HG02981 (cell line): ENCODE measurements at regions not wholly inside any gene's neighbourhood (a gene's known extent, or its start where the extent isn't known, plus 50 kb on each side); places are given as distances from the start of the nearest gene placed in this dataset.
"Not testable (repeated sequence)": the region's sequence is repeated elsewhere in the genome, so short reads cannot be mapped to it uniquely, and the experiment has no call there.

Source experiments
- ATAC-seq: cut with Tn5 transposase; IDR thresholded peaks from one replicate; pipeline ENCODE4 v1.9.1; 2021; ENCODE audit warnings: mild to moderate bottlenecking, moderate library complexity; ENCODE audit not compliant: unreplicated experiment

DNA sequence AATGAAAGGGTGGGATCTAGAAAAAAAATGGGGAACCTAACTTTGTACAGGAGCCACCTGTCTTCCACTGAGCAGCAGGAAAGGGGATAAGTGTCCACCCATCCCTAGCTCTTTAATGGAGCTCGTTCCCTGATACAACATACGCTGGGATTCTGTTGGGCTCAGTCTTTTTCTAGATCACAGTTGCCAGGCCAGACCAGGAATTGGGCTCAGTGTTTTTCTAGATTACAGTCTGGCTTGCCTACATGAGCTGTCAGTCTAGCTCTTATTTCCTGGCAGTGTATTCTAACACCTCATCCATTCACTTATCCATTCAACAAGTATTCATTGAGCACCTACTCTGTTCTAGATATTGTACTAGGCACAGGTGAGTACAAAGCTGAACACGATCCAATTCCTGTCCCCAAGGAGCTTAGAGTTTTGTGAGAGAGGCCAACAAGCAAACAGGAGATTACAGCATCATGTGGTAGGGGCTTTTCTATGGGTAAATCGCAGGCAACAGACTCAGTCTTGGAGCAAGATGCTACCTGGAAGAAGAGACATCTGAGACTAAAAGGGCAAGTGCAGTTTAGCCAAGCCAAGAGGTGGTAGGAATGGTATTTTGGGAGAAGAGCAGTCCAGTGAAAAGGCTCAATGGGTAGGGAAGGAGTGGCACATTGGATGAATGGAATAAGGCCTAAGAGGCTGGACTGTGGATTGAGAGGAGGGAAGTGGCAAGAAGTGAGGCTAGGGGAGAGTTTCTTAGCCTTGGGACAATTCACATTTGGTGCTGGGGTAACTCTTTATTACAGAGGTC, 138.0 kb upstream of the HS3ST2 start:
- no peak for ATAC-seq

DNA sequence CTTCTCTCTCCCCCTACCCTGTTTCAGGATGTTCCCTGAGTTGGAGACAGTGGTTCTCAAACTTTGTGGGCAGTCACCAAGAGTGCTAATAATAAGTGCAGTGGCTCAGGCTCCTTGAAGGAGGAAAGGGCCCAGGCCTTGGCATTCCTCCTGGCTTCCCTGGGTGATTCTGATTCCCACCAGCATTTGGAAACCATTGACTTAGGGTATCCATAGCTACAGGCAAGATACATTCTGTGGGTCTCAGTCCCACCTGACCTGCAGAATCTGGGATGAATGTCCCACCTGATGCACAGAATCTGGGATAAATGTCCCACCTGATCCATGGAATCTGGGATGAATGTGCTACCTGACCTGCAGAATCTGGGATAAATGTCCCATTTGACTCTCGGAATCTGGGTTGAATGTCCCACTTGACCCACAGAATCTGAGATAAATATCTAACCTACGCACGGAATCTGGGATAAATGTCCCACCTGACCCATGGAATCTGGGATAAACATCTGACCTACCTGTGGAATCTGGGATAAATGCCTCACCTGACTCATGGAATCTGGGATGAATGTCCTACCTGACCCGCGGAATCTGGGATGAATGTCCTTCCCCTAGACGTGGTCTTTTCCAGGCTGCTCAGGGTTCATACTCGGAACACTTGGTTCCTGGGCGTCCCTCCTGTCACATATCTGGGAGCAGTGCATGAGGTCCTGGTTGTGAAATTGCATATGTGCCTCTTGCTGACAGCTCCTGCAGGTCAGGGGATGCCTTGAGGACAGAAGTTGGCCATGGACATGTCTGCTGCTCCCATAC, 136.7 kb upstream of the HS3ST2 start:
- no peak for ATAC-seq

DNA sequence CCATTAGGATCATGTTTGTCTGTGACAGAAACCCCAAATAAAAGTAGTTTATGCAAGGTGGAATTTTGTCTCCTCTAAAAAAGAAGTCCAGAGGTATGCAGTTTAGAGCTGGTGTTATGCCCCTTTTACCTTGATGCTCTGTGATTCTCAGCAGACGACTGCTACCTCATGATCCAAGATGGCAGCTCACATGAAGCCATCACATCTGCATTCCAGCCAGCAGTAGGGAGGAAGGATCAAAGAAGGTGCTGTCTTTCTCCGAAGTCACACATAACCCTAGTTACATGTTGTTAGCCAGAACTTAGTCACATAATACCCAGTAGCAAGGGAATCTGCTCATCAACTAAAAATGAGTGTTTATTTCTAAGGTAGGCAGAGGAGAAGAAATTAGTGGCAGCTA, 135.7 kb upstream of the HS3ST2 start:
- no peak for ATAC-seq

DNA sequence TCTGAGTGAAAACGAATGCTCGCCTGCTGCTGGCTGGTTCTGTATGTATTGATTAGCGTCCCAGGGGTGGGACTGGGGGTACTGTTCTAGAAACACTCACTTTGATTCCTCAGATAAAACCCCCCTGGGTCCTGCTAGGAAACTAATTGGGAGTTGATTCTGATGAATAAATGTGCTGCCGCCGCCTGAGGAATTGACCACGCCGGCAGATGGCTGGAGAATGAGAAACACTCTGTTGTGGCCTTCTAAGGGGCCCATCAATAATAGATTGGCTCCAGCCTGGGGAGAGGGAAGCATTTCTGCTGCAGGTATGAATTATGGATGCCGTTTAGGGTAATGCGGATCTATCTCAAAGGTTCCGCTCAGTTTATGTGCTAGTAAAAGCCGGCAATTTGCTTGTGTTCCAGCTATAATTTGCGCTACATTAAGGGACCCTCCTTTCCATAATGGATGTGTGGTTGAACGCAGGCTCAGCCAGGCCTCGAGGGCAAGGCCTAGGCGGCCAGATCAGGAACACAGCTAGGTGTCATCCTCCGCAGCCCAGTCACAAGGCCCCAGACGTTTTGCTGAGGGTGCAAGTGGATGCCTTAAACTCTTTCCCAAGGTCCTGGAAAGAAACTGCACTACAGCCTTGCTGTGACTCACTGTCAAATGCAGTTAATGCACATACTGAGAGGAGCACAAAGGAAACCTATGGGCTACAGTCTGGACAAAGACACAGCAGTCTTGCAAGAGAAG, 132.2 kb upstream of the HS3ST2 start:
- no peak for ATAC-seq

DNA sequence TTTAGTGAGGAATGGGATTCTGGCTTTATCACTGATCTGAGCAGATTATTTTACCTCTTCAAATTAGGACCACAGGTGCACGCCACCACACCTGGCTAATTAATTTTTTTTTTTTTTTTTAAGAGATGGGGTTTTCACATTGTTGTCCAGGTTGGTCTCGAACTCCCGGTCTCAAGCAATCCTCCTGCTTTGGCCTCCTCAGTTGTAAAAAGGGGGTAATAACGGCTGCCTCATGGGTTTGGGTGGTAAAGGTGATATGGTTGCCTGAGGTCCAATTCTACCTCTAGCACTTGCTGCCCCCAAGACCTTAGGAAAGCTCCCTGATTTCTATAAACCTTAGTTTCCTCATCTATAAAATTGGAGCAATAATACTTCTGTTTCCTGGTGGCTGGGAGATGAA, 130.7 kb upstream of the HS3ST2 start:
- no peak for ATAC-seq

DNA sequence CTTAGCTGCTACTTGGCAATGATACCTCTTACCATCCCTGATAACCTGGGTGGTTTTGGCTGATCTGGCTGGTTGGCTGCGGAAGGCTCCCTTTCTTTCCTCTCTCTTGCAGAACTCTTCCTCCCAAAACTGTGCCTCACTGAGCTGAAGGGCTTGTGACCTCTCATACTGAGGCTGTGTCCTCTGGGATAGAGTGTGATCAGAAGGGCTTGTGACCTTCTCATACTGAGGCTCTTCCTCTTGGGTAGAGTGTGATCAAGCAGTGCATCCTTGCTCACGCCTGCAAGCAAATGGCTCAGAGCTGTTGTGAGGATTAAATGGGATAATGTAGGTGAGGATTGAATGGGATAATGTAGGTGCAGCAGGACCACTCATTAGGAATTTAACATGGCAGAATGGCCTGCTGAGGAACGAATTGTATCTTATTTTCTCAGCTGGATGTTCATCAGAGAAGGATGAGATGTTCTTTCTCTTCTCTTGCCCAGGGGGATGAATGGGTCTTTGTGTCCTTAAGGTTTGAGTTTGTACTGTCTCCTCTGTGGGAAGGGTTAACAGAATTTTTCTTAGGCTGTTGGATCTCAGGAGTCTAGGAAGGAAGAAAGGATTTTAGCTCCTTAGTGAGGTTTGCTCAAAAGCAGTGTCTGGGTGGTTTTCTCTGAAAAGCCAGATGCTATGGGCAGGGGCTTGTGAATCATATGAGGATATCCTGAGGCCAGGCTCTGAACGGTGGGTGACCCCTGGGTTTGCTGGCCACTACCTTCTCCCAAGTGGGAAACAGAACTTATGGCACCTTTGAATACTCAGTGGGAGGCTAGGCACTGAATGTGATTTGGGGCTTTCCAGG, 130.0 kb upstream of the HS3ST2 start:
- no peak for ATAC-seq

DNA sequence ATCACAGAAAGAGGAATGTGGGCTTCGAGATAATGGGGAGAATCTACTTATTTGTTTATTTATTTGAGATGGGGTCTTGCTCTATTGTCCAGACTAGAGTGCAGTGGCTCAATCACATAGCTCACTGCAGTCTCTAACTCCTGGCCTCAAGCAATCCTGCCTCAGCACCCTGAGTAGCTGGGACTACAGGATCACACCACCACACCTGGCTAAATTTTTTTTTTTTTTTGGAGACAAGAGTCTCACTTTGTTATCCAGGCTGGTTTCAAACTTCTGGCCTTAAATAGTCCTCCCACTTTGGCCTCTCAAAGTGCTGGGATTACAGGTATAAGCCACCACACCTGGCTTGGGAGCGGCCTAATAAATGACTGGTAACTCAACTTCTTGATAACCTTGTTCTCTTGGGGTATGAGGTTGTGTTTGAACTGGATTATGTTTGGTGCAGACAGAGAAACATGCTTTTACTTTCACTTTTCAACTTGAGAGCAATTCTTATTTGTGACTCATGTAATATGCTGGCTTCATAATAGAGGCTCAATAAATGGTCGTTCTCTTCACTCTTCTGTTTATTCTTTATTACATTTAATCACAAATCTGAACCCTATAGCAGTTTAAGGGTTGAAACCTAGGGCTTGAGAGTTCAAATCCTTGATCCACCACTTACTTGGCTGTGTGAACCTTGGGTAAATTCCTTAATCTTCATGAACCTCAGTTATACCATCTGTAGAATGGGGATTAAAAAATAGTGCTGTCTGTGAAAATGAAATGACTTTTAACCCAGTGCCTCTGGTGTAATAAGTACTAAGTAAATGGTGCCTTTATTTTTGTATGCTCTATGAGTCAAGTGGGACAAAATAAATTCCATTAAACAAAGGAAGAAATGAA, 129.1 kb upstream of the HS3ST2 start:
- no peak for ATAC-seq

DNA sequence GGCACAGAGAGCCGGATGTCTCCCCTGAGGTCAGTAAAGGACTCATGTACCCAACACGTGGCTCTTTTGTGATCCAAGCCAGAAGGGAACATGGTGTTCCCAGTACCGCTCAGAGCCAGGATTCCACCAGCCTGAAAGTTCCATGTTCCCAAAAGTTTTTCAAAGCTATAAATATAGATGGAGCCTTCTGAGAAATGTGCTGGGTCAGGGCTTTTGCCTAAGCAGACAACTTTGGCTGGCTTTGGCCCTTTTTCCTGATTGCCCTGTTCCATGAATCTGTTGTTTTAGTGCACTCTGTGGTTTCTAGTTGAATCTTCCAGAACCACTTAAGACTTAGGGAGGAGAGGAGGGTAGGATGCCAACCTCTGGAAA, 128.5 kb upstream of the HS3ST2 start:
- no peak for ATAC-seq

DNA sequence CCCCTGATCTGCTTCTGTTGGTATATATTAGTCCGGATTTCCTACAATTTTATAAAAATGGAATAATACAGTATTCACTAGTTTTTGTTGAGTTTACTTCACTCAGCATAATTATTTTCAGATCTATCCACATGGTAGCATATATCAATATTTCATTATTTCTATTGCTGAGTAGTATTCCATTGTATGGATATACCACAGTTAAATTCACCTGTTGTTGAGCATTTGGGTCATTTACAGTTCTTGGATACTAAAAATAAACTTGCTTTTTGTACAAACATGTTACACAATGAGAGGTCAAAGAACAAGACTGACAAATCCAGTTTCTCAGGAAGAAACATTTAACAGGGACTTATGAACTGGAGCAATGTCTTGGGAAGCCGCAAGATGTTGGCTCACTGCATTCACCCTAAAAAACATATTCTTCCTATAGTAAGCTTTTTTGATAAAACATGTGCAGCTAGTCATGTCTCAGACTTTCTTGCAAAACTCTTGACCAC, 126.9 kb upstream of the HS3ST2 start:
- no peak for ATAC-seq

DNA sequence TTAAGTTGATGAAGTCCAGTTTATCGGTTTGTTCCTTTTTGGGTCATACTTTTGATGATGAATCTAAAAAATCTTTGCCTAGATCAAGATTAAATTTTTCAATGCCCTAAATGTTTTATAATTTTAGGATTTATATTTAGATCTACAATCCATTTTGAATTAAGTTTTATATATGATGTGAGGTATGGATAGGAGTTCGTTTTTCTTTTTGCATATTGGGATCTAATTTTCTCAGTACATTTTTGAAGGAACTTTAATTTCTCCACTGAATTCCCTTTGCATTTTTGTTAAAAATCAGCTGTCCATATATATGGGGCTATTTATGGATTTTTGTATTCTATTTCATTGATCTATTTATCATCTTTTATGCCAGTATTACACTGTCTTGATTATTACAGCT, 125.5 kb upstream of the HS3ST2 start:
- ATAC-seq, result no peak

DNA sequence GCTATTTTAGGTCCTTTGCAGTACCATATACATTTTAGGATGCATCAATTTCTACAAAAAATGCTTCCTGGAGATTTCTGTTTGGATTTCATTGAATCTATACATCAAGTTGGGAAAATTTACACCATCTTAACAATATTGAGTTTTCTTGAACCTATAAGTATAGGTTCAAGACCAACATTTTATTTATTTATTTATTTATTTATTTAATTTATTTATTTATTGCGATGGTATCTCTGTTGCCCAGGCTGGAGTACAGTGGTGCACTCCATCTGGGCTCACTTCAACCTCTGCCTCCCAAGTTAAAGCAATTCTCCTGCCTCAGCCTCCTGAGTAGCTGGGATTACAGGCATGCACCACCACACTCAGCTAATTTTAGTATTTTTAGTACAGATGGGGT, 125.0 kb upstream of the HS3ST2 start:
- no peak for ATAC-seq

DNA sequence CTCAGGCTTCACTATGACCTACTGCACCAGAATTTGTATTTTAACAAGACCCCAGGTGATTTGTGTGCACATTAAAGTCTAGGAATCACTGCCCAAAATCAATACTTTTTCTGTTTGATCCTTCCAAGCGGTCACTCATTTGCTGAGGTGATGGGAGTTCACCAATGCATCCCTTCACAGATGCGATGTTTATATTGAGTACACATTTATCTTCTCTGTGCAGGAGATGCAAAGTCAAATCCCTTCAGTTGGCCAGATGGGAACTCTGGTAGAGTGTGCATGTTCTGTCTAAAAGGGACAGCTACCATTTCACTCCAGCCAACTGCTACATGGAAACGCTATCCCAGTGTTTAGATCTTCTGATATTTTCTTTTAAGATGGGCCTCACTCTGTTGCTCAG, 122.6 kb upstream of the HS3ST2 start:
- ATAC-seq, result no peak

DNA sequence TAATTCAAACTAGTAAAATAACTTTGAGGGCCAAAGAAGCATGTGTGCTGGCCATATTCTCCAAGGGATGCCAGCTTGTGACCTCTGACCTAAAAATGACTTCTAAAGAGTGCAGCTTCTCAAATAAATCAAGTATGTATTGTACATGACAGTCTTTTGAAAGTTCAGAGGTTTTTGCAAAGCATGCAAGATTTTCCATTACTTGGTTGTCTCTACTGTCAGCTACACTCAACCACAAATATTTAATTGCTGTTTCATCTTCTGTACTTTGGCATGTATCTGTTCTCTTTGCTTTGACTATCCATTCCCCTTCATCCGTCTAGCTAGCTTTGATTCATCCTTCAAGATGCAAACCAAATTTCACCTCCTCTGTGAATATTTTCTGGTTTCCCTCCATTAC, 121.9 kb upstream of the HS3ST2 start:
- ATAC-seq, result no peak

DNA sequence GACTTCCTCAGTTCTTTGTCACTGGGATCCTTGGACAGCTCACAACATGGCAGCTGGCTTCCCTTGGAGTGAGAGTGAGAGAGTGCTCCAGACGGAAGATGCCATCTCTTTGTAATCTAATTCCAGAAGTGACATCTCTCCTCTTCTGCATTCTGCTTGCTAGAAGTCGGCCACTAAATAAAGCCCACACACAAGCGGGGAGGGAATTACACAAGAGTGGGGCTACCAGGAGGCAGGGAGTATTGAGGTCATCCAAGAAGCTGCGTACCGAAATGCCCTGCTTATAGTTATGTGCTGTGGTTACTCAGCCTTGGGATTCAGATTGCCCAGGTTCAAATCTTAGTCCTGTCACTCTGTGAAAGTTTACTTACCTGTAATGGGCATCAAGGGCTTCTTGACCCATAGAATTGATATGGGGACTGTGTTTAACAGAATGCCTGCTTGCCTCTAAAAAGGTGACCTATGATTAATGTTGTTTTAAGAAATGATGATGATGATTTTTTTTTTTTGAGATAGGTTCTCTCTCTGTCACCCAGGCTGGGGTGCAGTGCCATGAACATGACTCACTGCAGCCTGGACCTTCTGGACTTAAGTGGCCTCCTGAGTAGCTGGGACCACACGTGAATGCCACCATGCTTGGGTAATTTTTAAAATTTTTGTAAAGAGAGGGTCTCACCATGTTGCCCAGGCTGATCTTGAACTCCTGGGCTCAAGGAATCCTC, 120.9 kb upstream of the HS3ST2 start:
- no peak for ATAC-seq

DNA sequence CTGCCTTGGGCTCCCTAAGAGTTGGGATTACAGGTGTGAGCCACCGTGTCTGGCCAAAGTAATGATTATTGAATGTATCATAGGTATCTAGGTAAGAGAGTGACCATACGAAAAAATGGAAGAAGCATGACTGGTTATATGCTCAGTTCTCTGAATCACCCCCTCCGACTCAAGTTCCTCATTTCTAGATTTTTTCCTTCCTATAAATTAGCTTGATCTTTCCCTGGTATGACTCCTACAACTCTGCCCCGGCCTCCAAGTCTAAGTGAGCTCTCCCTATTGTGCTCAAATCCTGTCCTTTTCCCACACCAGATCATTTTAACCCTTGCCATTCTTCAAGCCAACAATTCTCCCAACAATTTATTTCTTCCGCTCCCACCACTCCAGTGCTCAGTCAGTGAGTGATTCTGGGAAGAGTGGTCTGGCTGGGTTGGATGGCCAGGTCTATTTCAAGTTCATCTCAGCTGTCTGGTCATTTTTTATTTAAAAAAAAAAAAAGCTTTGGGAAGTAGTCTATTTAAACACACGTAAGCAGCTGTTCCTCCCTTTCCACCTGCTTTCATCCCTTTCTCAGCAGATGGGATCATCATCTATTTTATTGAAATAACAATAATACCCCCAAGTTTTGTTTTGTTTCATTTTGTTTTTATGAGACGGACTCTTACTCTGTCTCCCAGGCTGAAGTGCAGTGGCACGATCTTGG, 120.2 kb upstream of the HS3ST2 start:
- ATAC-seq, result no peak

DNA sequence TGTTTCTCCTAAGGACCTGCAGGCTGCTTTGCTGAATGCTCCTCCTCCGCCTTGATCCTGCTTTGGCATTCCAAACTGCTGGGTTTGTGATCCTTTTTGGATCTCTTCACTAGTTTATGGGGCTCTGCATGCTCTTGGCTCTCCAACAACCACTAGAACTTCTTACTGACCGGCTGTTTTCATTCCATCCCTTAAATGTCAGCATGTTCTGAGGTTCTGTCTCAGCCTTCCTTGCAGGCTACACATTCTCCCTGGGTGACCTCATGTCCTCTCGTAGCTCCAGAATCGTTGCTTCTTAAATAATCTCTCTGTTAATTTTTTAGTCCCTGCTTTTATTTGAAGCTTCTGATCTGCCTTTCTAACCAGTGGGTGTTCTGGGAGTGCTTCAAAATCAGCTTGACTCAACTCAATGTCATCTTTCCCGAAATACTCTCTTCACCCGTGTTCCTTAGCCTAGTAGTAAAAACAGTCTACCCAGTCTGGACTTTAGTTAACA, 119.0 kb upstream of the HS3ST2 start:
- ATAC-seq, result no peak

DNA sequence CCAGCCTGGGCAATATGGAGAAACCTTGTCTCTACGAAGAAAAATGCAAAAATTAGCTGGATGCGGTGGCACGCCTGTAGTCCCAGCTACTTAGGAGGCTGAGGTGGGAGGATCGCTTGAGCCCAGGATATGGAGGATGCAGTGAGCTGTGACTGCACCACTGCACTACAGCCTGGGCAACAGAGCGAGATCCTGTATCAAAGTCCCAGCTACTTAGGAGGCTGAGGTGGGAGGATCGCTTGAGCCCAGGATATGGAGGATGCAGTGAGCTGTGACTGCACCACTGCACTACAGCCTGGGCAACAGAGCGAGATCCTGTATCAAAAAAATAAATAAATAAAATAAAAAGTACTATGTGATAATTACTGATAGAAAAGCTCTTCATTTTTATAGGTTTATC, 118.2 kb upstream of the HS3ST2 start:
- not testable (repeated sequence) for ATAC-seq

DNA sequence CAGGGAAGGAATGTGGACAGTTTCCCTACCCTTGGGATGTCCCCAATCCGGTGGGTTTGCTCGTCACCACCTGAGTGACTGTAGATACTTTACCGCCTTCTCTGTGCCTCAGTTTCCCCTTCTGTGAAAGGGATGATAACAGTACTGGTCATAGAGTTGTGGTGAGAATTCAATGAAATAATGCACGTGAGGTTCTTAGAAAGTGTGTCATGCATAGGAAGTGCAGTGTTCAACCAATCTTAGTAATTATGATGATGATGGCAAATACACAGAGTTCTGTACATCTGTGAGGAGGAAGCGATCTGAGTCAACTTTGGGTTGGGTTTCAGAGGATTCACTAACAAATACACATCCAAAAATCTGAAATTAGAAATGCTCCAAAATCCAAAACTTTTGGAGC, 114.6 kb upstream of the HS3ST2 start:
- no peak for ATAC-seq
